Spinal cord (tissue), 1 donor: ENCODE measurements at regions not wholly inside any gene's neighbourhood (a gene's known extent, or its start where the extent isn't known, plus 50 kb on each side); places are given as distances from the start of the nearest gene placed in this dataset. TPM values are rescaled to one million over a fixed set of nuclear protein-coding genes. Genes with fewer than 3 reads are reported as not detected.

ENCODE experiments used
- small RNA-seq: library from RNA; depleted of rRNA; stranded (forward); fragments of <200 nt; gene quantifications from one replicate; pipeline ENCODE3, GENCODE V24; 2014; ENCODE audit warnings: low replicate concordance

Small RNA genes in the stretch of these regions (small RNA-seq; reads per million reads assigned to genes)
- gene RNA5SP49, result not detected
